ENCODE measurements at regions not wholly inside any gene's neighbourhood (a gene's known extent, or its start where the extent isn't known, plus 50 kb on each side); places are given as distances from the start of the nearest gene placed in this dataset.

GRCh38 chr9:7407246-7407645 lies 392.3 kb downstream of the DMAC1 start:
- Histone ChIP-seq H3K4me3 (ENCODE audit: low read length) (no peak overlapping the region), H3K27ac (ENCODE audit: low read length) (no peak overlapping the region), H3K36me3 (ENCODE audit: control insufficient read depth, low read depth, low read length) (no peaks in the 10 kb centered on the region), H3K27me3 (ENCODE audit: control insufficient read depth, insufficient read depth, low read length) (no peaks in the 10 kb centered on the region), H3K9me3 (ENCODE audit: control insufficient read depth, low read depth, low read length) (no peaks in the 10 kb centered on the region), H3K9ac (ENCODE audit: low read length) (no peak overlapping the region), H3K4me1 (ENCODE audit: control insufficient read depth, low read depth, low read length) (peaks cover 10% of the 10 kb centered on the region)

GRCh38 chr9:7405924-7406604 lies 393.5 kb downstream of the DMAC1 start:
- H3K9me3 ChIP-seq (ENCODE audit: control insufficient read depth, low read depth, low read length) = no peaks in the 10 kb centered on the region
- no peaks in the 10 kb centered on the region for H3K27me3 ChIP-seq (ENCODE audit: control insufficient read depth, insufficient read depth, low read length)
- H3K4me1 ChIP-seq (ENCODE audit: control insufficient read depth, low read depth, low read length) = peaks cover 20% of the 10 kb centered on the region
- no peak overlapping the region for H3K9ac ChIP-seq (ENCODE audit: low read length)
- H3K36me3 ChIP-seq (ENCODE audit: control insufficient read depth, low read depth, low read length) = no peaks in the 10 kb centered on the region
- H3K27ac ChIP-seq (ENCODE audit: low read length) = no peak overlapping the region
- no peak overlapping the region for H3K4me3 ChIP-seq (ENCODE audit: low read length)

- peaks cover 25% of the 10 kb centered on the region for H3K4me1 ChIP-seq (ENCODE audit: control insufficient read depth, low read depth, low read length)
- H3K4me3 ChIP-seq (ENCODE audit: low read length) = no peak overlapping the region
- H3K36me3 ChIP-seq (ENCODE audit: control insufficient read depth, low read depth, low read length) = no peaks in the 10 kb centered on the region
- no peak overlapping the region for H3K27ac ChIP-seq (ENCODE audit: low read length)
- H3K9me3 ChIP-seq (ENCODE audit: control insufficient read depth, low read depth, low read length) = no peaks in the 10 kb centered on the region
- no peak overlapping the region for H3K9ac ChIP-seq (ENCODE audit: low read length)
- no peaks in the 10 kb centered on the region for H3K27me3 ChIP-seq (ENCODE audit: control insufficient read depth, insufficient read depth, low read length)
Measured at GRCh38 chr9:7403839-7404487, 395.6 kb downstream of the DMAC1 start.

GRCh38 chr9:7403028-7403389 lies 396.6 kb downstream of the DMAC1 start:
- Histone ChIP-seq H3K27me3 (ENCODE audit: control insufficient read depth, insufficient read depth, low read length) (no peaks in the 10 kb centered on the region), H3K36me3 (ENCODE audit: control insufficient read depth, low read depth, low read length) (no peaks in the 10 kb centered on the region), H3K27ac (ENCODE audit: low read length) (no peak overlapping the region), H3K4me1 (ENCODE audit: control insufficient read depth, low read depth, low read length) (peaks cover 25% of the 10 kb centered on the region), H3K9ac (ENCODE audit: low read length) (no peak overlapping the region), H3K4me3 (ENCODE audit: low read length) (no peak overlapping the region), H3K9me3 (ENCODE audit: control insufficient read depth, low read depth, low read length) (no peaks in the 10 kb centered on the region)

- Histone ChIP-seq H3K4me1 (ENCODE audit: control insufficient read depth, low read depth, low read length) (peaks cover 25% of the 10 kb centered on the region), H3K27ac (ENCODE audit: low read length) (no peak overlapping the region), H3K9me3 (ENCODE audit: control insufficient read depth, low read depth, low read length) (no peaks in the 10 kb centered on the region), H3K9ac (ENCODE audit: low read length) (no peak overlapping the region), H3K4me3 (ENCODE audit: low read length) (no peak overlapping the region), H3K36me3 (ENCODE audit: control insufficient read depth, low read depth, low read length) (no peaks in the 10 kb centered on the region), H3K27me3 (ENCODE audit: control insufficient read depth, insufficient read depth, low read length) (no peaks in the 10 kb centered on the region)
Measured at GRCh38 chr9:7402334-7403027, 397.1 kb downstream of the DMAC1 start.

- Histone ChIP-seq H3K27ac (ENCODE audit: low read length) (no peak overlapping the region), H3K4me3 (ENCODE audit: low read length) (no peak overlapping the region), H3K27me3 (ENCODE audit: control insufficient read depth, insufficient read depth, low read length) (no peaks in the 10 kb centered on the region), H3K36me3 (ENCODE audit: control insufficient read depth, low read depth, low read length) (no peaks in the 10 kb centered on the region), H3K9ac (ENCODE audit: low read length) (no peak overlapping the region), H3K9me3 (ENCODE audit: control insufficient read depth, low read depth, low read length) (no peaks in the 10 kb centered on the region), H3K4me1 (ENCODE audit: control insufficient read depth, low read depth, low read length) (peaks cover 25% of the 10 kb centered on the region)
Measured at GRCh38 chr9:7401116-7401515, 398.5 kb downstream of the DMAC1 start.

- no peaks in the 10 kb centered on the region for H3K27me3 ChIP-seq (ENCODE audit: control insufficient read depth, insufficient read depth, low read length)
- no peak overlapping the region for H3K27ac ChIP-seq (ENCODE audit: low read length)
- no peak overlapping the region for H3K4me3 ChIP-seq (ENCODE audit: low read length)
- H3K9me3 ChIP-seq (ENCODE audit: control insufficient read depth, low read depth, low read length) = no peaks in the 10 kb centered on the region
- no peaks in the 10 kb centered on the region for H3K36me3 ChIP-seq (ENCODE audit: control insufficient read depth, low read depth, low read length)
- no peaks in the 10 kb centered on the region for H3K4me1 ChIP-seq (ENCODE audit: control insufficient read depth, low read depth, low read length)
- no peak overlapping the region for H3K9ac ChIP-seq (ENCODE audit: low read length)
Measured at GRCh38 chr9:7394002-7394774, 405.4 kb downstream of the DMAC1 start.

- no peaks in the 10 kb centered on the region for H3K27me3 ChIP-seq (ENCODE audit: control insufficient read depth, insufficient read depth, low read length)
- no peaks in the 10 kb centered on the region for H3K4me1 ChIP-seq (ENCODE audit: control insufficient read depth, low read depth, low read length)
- no peaks in the 10 kb centered on the region for H3K36me3 ChIP-seq (ENCODE audit: control insufficient read depth, low read depth, low read length)
- no peaks in the 10 kb centered on the region for H3K9me3 ChIP-seq (ENCODE audit: control insufficient read depth, low read depth, low read length)
- H3K9ac ChIP-seq (ENCODE audit: low read length) = no peak overlapping the region
- no peak overlapping the region for H3K4me3 ChIP-seq (ENCODE audit: low read length)
- H3K27ac ChIP-seq (ENCODE audit: low read length) = no peak overlapping the region
Measured at GRCh38 chr9:7392148-7392547, 407.4 kb downstream of the DMAC1 start.

GRCh38 chr9:7388755-7389154 lies 410.8 kb downstream of the DMAC1 start:
- no peak overlapping the region for H3K4me3 ChIP-seq (ENCODE audit: low read length)
- H3K9ac ChIP-seq (ENCODE audit: low read length) = no peak overlapping the region
- H3K27ac ChIP-seq (ENCODE audit: low read length) = no peak overlapping the region
- no peaks in the 10 kb centered on the region for H3K27me3 ChIP-seq (ENCODE audit: control insufficient read depth, insufficient read depth, low read length)
- H3K36me3 ChIP-seq (ENCODE audit: control insufficient read depth, low read depth, low read length) = no peaks in the 10 kb centered on the region
- H3K4me1 ChIP-seq (ENCODE audit: control insufficient read depth, low read depth, low read length) = no peaks in the 10 kb centered on the region
- no peaks in the 10 kb centered on the region for H3K9me3 ChIP-seq (ENCODE audit: control insufficient read depth, low read depth, low read length)

- no peaks in the 10 kb centered on the region for H3K4me1 ChIP-seq (ENCODE audit: control insufficient read depth, low read depth, low read length)
- H3K27me3 ChIP-seq (ENCODE audit: control insufficient read depth, insufficient read depth, low read length) = no peaks in the 10 kb centered on the region
- no peaks in the 10 kb centered on the region for H3K36me3 ChIP-seq (ENCODE audit: control insufficient read depth, low read depth, low read length)
- H3K27ac ChIP-seq (ENCODE audit: low read length) = no peak overlapping the region
- no peak overlapping the region for H3K9ac ChIP-seq (ENCODE audit: low read length)
- H3K4me3 ChIP-seq (ENCODE audit: low read length) = no peak overlapping the region
- no peaks in the 10 kb centered on the region for H3K9me3 ChIP-seq (ENCODE audit: control insufficient read depth, low read depth, low read length)
Measured at GRCh38 chr9:7387840-7388239, 411.7 kb downstream of the DMAC1 start.

- H3K27ac ChIP-seq (ENCODE audit: low read length) = no peak overlapping the region
- H3K27me3 ChIP-seq (ENCODE audit: control insufficient read depth, insufficient read depth, low read length) = no peaks in the 10 kb centered on the region
- H3K9me3 ChIP-seq (ENCODE audit: control insufficient read depth, low read depth, low read length) = no peaks in the 10 kb centered on the region
- H3K9ac ChIP-seq (ENCODE audit: low read length) = no peak overlapping the region
- H3K4me1 ChIP-seq (ENCODE audit: control insufficient read depth, low read depth, low read length) = no peaks in the 10 kb centered on the region
- no peaks in the 10 kb centered on the region for H3K36me3 ChIP-seq (ENCODE audit: control insufficient read depth, low read depth, low read length)
- H3K4me3 ChIP-seq (ENCODE audit: low read length) = no peak overlapping the region
Measured at GRCh38 chr9:7382304-7382703, 417.3 kb downstream of the DMAC1 start.
